ENCODE measurements at regions not wholly inside any gene's neighbourhood (a gene's known extent, or its start where the extent isn't known, plus 50 kb on each side); places are given as distances from the start of the nearest gene placed in this dataset.

GRCh38 chr1:172738389-172738788 is 79.5 kb downstream of the FASLG start:
- FAIRE-seq, result no peak
- no peak overlapping the region for H3K27ac ChIP-seq (ENCODE audit: low read depth in 2 of 2, low read length in 2 of 2)

GRCh38 chr1:172742599-172743500 is 83.9 kb downstream of the FASLG start:
- H3K36me3 ChIP-seq (ENCODE audit: control insufficient read depth in 2 of 3, insufficient read depth in 3 of 3, low read length in 3 of 3), result no peaks in the 10 kb centered on the region
- no peaks in the 10 kb centered on the region for H3K4me1 ChIP-seq (ENCODE audit: control insufficient read depth in 2 of 3, insufficient read depth in 2 of 3, low read depth in 1 of 3, low read length in 3 of 3)
- TF ChIP-seq CTCF (IDR thresholded peaks at IDR 0.05; ENCODE audit: borderline replicate concordance, extremely low read depth, insufficient read depth), result peak; percentile 68
- no peak overlapping the region for H3K4me3 ChIP-seq (ENCODE audit: low read length in 3 of 3)
- no peak overlapping the region for H3K27ac ChIP-seq (ENCODE audit: low read depth in 2 of 2, low read length in 2 of 2)
- no peak overlapping the region for H3K9ac ChIP-seq (ENCODE audit: low read length in 3 of 3)
- intact Hi-C loops (cut with DNase I), result loop anchor here (10.0 kb wide), 1 partner anchor 452 kb away; no protein-coding TSS in a partner anchor
- no peaks in the 10 kb centered on the region for H3K27me3 ChIP-seq (ENCODE audit: control insufficient read depth, insufficient read depth, low read length)
- no peaks in the 10 kb centered on the region for H3K9me3 ChIP-seq (ENCODE audit: control insufficient read depth in 2 of 3, insufficient read depth in 1 of 3, low read length in 3 of 3)
- DNase-seq, result peak in 2 of 5 donors; percentile 25 to 29
- peak; percentile 68 for FAIRE-seq

More at GRCh38 chr1:172738389-172738788, 79.5 kb downstream of the FASLG start:
- no peak for DNase-seq
- Histone ChIP-seq H3K27me3 (ENCODE audit: control insufficient read depth, insufficient read depth, low read length) (no peaks in the 10 kb centered on the region), H3K4me3 (ENCODE audit: low read length in 3 of 3) (no peak overlapping the region), H3K4me1 (ENCODE audit: control insufficient read depth in 2 of 3, insufficient read depth in 2 of 3, low read depth in 1 of 3, low read length in 3 of 3) (no peaks in the 10 kb centered on the region), H3K9me3 (ENCODE audit: control insufficient read depth in 2 of 3, insufficient read depth in 1 of 3, low read length in 3 of 3) (no peaks in the 10 kb centered on the region), H3K9ac (ENCODE audit: low read length in 3 of 3) (no peak overlapping the region), H3K36me3 (ENCODE audit: control insufficient read depth in 2 of 3, insufficient read depth in 3 of 3, low read length in 3 of 3) (no peaks in the 10 kb centered on the region)
- no peak for TF ChIP-seq CTCF (IDR thresholded peaks at IDR 0.05; ENCODE audit: borderline replicate concordance, extremely low read depth, insufficient read depth)
- intact Hi-C loops (cut with DNase I), result no loop called here

- no peaks in the 10 kb centered on the region for H3K27me3 ChIP-seq (ENCODE audit: control insufficient read depth, insufficient read depth, low read length)
- intact Hi-C loops (cut with DNase I), result loop anchor here (10.0 kb wide), 1 partner anchor 450 kb away; no protein-coding TSS in a partner anchor
- H3K4me3 ChIP-seq (ENCODE audit: low read length in 3 of 3), result no peak overlapping the region
- H3K9me3 ChIP-seq (ENCODE audit: control insufficient read depth in 2 of 3, insufficient read depth in 1 of 3, low read length in 3 of 3), result no peaks in the 10 kb centered on the region
- no peak overlapping the region for H3K9ac ChIP-seq (ENCODE audit: low read length in 3 of 3)
- no peaks in the 10 kb centered on the region for H3K4me1 ChIP-seq (ENCODE audit: control insufficient read depth in 2 of 3, insufficient read depth in 2 of 3, low read depth in 1 of 3, low read length in 3 of 3)
- TF ChIP-seq CTCF (IDR thresholded peaks at IDR 0.05; ENCODE audit: borderline replicate concordance, extremely low read depth, insufficient read depth), result peak; percentile 58
- no peak overlapping the region for H3K27ac ChIP-seq (ENCODE audit: low read depth in 2 of 2, low read length in 2 of 2)
- DNase-seq (peak in 3 of 5 donors; percentile 18 to 71 (median 53)), FAIRE-seq (no peak)
- H3K36me3 ChIP-seq (ENCODE audit: control insufficient read depth in 2 of 3, insufficient read depth in 3 of 3, low read length in 3 of 3), result no peaks in the 10 kb centered on the region
Measured at GRCh38 chr1:172745014-172745413, 86.1 kb downstream of the FASLG start.
